Activated CD4-positive, alpha-beta T cell treated with anti-CD3 and anti-CD28 coated beads, Interleukin-2, Interleukin-4, amounts not matched to agents 100 ng/mL and 50 ng/mL, durations not matched to agents 16 hours and 8 hours (primary cell): ENCODE measurements at regions not wholly inside any gene's neighbourhood (a gene's known extent, or its start where the extent isn't known, plus 50 kb on each side); places are given as distances from the start of the nearest gene placed in this dataset.
"Not testable (repeated sequence)": the region's sequence is repeated elsewhere in the genome, so short reads cannot be mapped to it uniquely, and the experiment has no call there.

Experiments used
- DNase-seq: peaks from one replicate; pipeline ENCODE4 v3.0.0-alpha.2; 2020; ENCODE audit warnings: low spot score

DNA sequence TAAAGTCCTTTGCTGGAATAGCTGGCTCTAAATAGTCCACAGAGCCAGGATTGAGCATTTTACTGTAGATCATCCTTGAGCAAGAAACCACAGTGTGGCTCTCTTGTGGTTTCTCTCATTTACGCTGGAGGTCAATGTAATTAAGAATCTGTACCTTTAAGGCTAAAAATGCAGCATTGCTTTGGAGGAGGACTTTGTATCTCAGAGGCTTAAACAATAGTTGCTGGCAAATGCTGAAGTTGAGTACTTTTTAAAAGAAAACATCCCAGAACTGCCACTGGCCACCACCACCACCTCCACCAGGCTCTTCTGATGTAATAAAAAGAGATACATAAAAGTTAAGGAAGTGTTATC is 177.3 kb upstream of the ADAMTSL1 start:
- DNase-seq: no peak

DNA sequence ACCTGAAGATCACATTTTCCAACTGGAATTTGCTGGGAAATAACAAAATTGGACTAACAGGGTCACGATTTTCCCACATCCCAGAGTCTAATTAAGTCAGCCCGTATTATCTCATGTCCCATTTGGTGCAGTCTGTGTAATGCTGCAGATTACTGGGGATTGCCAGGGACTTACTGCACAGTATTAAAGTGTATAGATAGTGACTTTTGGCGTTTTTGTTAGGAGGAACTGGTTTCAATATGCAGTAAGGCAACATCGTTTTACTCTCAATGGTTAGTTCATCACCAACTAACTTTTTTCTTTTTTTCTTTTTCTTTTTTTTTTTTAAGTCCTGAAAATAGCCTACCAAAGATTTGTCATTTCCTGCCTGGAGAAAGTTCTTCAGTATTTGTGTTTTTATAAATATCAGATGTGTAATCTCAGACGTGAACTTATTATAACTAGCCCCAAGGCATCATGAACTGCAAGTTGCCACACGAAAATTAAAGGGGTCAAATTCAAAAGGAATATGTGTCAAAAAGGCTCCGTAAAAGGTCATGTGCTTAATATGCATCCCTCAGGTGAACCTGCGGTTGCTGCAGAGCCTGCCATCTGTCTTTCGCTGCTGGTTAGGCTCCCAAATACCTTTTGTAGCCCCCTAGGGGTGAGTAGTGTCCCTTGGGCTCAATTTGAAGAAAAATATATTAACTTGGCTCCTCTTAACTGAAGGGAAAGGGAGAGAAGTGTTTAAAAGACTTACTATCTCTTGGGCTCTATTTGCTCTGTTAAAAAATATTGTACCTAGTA is 176.7 kb upstream of the ADAMTSL1 start:
- no peak for DNase-seq

DNA sequence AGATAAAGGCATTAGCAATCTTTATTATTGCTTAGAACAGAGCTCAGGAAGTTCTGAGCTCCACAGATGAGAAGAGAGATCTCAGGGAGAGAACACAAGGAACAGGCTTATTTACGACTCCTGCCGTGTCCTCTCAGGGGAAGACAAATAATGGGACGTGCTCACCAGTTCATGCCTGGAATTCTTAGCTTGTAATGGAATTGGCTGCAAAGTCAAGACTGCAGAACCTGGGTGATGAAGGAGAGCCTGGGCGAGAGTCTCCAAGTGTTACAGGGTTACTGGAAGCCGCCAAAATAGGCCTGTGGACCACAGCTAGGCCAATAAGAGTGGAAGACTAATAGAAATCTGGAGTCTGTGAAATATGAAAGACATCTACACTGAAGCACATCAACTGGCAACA is 174.5 kb upstream of the ADAMTSL1 start:
- DNase-seq: no peak

DNA sequence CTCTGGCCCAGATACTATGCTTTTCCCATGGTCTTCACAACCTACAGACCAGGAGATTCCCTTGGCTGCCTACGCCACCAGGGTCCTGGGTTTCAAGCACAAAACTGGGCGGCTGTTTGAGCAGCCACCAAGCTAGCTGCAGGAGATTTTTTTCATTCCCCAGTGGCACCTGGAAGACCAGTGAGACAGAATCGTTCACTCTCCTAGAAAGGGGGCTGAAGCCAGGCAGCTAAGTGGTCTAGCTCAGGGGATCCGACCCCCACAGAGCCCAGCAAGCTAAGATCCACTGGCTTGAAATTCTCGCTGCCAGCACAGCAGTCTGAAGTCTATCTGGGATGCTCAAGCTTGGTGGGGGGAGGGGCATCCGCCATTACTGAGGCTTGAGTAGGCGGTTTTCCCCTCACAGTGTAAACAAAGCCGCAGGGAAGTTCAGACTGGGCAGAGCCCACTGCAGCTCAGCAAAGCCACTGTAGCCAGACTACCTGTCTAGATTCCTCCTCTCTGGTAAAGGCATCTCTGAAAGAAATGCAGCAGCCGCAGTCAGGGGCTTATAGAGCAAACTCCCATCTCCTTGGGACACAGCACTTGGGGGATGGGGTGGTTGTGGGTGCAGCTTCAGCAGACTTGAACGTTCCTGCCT is 168.7 kb upstream of the ADAMTSL1 start:
- not testable (repeated sequence) for DNase-seq

DNA sequence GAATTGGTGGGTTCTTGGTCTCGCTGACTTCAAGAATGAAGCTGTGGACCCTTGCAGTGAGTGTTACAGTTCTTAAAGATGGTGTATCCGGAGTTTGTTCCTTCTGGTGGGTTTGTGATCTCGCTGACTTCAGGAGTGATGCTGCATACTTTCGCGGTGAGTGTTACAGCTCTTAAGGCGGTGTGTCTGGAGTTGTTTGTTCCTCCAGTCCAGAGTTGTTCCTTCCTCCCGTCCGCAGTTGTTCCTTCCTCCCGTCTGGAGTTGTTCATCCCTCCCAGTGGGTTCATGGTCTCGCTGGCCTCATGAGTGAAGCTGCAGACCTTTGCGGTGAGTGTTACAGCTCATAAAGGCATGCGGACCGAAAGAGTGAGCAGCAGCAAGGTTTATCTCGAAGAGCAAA is 159.6 kb upstream of the ADAMTSL1 start:
- no peak for DNase-seq

DNA sequence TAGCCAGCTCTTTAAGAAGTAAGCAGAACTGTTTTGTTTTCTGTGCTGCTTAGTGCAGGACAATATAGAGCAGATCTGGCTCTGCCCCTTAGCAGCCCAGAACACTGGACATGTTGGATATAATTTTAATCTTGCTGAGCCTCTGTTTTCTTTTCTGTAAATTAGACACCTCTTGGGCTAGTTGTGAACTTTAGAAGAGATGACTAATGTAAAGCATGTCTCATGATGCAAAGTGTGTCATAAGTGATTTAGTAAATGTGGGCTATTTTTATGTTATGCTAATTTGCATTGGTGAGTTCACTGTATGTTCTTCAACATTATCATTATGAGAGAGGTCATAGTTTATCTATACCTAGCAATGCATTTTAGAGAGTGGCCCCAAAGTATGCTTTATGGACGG is 156.1 kb upstream of the ADAMTSL1 start:
- no peak for DNase-seq

DNA sequence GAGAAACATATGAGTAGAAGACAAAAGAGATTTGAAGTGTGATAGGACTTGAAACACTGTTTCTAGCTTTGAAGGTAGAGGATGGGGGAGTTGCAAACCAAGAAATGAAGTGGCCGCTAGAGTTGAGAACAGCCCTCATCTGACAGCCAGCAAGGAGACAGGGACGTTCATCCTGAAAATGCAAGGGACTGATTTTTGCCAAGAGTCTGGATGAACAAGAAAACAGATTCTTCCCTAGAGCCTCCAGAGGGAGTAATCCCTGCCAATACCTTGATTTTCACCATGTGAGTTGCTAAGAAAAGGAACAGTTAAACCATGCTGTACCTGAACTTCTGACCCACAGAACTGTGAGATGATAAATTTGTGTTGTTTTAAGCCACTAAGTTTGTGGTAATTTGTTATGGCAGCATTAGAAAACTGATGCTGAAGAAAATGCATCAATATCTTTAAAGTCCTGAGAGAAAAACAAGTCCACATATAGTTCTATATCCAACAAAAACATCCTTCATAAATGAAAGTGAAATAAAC is 154.0 kb upstream of the ADAMTSL1 start:
- DNase-seq: no peak

DNA sequence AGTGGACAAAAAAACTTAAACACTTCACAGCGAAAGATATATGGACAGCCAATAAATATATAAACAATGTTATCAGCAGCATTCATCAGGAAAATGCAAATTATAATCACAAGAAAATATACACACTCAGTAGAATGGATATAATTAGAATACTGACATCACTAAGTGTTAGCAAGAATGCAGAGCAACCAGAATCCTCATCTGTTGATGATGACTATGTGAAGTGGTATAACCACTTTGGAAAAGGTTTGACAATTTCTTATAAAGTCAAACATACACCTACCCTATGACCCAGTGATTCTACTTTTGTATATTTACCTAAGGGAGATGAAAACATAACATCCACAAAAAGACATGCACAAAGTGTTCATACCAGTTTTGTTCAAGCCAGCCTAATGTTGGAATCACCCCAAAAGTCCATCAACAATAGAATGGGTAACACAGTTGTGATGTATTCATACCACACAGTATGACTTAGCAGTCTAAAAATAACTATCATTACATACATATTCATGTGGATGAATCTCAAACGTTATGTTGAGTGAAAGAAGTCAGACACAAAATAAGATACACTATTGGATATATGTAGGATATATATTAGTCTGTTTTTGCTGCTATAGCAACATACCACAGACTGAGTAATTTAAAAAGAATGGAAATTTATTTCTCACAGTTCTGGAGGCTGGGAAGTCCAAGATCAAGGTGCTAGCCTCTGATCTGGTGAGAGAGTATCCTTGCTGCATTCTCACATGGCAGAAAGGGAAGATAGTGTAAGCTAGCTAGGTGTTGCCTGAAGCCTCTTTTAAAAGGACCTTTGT is 148.8 kb upstream of the ADAMTSL1 start:
- DNase-seq: no peak

DNA sequence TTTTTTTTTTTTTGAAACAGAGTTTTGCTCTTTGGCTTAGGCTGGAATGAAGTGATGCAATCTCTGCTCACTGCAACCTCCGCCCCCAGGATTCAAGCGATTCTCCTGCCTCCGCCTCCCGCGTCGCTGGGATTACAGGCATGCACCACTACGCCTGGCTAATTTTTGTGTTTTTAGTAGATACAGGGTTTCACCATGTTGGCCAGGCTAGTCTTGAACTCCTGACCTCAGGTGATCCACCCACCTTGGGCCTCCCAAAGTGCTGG is 148.3 kb upstream of the ADAMTSL1 start:
- not testable (repeated sequence) for DNase-seq

DNA sequence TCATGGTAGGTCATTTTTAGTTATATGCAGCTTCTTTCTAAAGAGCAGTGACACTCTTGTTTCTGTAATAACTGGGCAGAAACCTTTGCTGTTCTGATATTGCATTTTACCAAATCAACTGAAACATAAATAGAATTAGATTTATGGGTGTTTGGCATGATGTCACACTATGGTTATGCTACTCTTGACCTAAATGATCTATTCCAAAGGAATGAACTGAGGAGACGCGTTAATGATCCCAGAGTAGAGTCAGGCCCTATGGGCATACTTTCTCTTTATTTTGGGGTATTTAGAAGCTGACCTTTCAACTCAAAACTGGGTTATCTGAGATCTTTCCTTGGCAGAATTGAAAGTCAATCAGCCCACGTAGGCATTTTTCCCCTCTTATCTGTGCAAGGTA is 146.8 kb upstream of the ADAMTSL1 start:
- no peak for DNase-seq

DNA sequence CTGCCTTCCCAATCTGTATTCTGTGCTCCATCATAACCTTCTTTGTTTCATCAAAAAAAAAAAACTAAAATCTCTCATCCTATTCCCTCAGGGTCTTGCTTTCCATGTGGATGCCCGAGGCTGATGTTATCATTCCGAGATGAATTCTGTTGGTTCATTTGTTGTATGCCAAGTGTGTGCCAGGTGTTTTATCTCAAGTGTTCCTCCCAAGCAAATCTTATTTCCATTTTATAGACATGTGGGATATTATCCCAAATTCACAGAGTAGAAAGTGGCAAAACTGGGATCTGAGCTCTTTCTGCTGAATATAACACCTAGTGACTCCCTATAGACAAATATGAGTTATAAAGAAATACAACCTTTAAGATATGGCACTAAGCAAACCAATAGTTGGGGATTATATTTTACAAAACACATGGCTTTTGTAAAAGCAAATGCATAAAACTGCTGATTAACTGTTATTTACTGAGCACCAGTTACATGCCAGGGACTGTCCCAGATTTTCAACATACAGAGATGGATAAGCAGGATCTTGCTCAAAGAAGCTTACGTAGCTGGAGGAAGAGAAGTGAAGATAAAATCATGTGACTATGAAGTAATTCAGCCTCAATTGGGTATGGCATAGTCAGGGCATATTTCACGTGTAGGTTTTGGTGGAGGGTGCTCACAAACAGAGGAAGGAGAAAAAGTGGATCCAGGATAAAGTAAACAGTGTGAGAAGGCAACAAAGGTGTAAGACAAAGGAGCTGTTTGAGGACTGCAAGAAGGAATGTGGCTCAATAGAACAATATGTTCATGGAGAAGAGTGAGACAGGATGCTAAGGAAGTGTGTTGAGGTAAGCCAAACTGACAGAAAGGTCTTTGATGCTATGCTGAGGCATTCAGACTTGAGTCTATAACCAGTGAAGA is 143.3 kb upstream of the ADAMTSL1 start:
- DNase-seq: no peak

DNA sequence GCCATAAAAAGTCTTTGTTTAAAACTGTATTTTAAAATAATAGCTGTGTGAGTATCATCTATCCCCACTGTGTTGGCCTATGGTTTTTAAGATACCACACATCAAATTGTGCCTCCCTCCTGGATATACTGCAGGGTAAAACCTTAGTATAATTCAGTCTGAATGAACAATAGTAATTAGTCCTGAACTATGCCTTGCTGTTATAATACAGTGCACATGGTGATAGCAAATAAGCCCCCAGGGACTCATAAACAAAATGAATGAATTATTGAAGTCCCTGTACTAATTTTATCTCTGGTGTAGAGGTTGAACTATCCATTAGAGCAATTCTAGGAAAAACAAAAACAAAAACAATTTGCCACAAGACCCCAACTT is 142.7 kb upstream of the ADAMTSL1 start:
- DNase-seq: no peak

DNA sequence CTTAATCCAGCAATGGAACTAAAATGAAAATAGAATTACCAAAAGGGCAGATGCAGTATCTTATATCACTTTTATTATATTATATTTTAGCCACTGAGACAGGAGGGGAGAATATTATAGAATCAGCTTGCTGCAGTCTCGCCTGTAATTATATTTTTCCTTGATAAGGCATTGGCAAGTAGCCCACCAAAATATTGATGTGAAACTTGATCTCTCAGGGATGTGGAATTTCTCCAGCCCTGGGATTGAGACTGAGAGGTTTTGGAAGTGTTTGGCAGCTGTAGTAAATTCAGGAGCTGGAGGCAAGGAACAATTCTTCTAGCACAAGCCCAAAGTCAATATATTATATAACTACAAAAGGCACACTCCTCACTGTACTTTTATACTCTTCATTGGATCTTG is 142.1 kb upstream of the ADAMTSL1 start:
- no peak for DNase-seq

DNA sequence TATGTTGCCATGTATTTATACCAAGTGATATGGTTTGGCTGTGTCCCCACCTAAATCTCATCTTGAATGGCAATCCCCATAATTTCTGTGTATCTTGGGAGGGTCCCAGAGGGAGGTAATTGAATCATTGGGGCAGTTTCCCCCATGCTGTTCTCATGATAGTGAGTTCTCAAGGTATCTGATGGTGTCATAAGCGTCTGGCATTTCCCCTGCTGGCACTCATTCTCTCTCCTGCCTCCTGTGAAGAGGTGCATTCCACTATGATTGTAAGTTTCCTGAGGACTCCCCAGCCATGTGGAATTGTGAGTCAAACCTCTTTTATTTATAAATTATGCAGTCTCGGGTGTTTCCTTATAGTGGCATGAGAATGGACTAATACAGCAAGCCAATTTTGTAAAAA is 140.8 kb upstream of the ADAMTSL1 start:
- DNase-seq: no peak

DNA sequence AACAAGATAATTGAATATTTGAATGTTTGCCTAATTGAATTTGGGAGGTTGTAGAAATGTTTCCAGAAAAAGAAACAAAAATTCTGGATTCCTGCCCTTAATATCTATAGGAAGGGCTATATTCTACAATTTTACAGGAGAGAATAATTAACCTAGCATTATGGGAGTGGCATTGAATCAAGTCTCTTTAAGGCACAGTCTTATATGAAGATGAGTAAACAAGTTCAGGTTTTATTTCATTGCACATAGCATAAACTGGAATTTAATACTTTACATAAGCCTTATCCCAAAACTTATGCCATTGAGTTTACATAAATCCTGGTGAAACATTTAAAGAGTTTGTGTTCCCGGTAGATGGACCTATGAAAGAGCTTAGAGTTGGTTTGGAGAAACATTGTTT is 138.1 kb upstream of the ADAMTSL1 start:
- DNase-seq: no peak

DNA sequence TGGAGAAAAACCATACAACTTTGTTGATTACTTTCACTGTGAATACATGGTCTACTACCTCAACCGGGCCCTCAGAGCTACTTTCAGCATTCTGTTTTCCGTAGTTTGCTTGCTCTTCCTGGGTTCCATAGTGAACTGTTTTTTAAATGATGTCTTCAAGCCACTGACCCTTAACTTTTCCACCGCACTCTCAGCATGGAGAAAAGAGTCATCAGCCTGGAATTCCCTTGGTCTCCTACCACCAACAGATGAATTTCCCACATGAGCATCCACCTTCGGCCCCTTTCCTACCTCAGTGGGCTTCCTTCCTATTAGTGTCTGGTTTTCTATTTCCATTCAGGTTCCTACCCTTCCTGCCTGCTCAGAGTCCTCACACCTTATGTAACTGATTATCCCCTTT is 135.9 kb upstream of the ADAMTSL1 start:
- no peak for DNase-seq

DNA sequence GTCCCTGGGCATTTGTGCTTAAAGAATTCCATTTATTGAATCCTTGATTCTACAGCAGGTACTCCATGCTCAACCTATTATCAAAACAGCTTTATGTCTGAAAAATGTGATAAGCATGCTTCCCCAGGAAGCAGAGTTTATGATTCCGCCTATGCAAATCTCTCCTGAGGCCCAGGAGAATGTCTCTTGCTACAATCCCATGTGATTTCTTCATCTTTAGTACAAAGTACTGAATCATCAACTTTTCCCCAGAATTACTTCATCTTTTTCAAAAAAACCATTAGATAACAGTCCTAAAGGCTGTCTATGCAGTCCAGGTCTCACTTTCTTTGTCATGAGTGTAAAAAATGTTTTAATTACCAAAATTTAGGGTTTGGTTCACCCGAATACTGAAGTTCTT is 130.2 kb upstream of the ADAMTSL1 start:
- no peak for DNase-seq

DNA sequence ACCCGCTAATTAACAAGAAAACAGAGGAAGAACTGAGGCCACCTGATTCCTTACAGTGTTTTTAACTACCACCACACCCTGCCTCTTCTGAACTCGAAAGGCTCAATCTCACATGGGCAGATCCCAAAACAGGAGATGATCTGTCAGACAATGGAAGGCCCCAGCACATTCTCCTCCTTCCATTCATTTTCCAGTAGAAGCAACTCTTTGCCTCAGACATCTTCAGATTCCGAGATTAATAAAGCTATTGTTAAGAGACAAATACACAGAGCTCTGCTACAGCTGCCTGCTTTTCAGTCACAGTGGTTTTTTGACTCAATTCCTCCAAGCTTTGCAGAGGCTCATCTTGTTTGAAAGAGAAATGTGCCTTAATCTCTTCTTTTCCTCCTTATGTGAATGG is 127.2 kb upstream of the ADAMTSL1 start:
- DNase-seq: no peak

DNA sequence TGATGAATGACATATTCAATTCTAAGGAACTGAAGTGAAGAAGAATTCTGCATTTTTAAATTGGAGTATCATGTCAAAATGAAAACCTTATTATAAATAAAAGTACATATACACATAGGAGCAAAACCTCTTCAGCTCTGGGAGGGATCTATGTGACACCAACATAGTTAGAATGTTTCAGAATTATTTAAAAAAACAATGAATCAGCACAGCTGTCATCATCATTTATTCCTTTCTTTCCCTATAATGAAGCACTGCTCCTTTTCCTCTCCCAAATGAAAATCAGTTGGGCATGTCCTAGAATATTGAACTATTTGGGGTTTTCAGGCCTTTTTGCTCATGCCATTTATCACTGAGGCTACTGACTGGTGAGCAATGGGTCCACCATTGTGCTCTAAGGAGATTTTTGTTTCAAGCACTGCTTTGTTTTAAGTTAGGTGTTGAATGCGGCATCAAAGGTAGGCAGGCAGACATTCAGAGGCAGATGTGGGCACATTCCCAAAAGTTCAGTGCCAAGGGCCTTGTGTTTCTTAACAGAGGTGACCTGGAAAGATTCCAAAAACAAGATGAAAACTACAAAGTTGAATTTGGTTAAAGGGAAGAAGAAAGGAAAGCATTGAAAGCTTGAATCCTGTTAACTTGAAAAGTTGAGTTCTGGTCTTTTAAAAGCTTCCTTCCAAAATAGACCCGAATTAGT is 126.4 kb upstream of the ADAMTSL1 start:
- no peak for DNase-seq

DNA sequence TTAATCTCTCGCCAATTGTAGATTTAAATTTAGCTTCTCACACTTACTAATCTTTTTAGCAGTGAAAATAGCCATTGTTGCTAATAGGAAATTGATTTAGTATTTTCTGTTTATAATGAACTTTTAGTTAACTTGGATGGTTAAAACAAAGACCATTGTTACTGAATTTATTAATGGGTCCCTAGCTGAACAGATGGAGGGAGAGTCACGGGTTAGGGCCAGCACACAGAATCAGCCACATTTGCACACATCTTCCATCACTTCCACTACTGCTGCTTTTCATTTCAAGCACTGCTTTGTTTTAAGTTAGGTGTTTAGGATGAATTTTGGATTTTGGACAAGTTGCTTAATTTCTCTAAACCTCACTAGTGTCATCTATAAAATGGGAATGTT is 125.9 kb upstream of the ADAMTSL1 start:
- no peak for DNase-seq

DNA sequence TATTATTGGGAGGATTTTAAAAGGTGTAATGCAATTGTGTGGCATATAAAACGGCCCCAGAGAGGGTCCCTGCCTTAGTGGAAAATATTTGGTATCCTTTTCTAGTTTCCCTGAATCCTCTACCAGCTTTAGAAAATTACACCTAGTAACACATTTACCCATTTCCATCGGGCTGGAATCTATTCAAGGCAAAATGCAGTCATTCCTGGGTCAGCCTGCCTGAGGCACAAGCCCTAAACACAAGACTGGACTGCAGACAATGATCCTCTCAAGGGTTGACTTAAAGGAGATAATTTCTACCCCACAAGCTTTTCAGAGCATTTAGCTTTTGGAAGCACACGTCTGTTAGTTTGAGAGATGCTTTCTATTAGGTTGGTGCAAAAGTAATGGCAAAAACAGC is 124.4 kb upstream of the ADAMTSL1 start:
- DNase-seq: no peak

DNA sequence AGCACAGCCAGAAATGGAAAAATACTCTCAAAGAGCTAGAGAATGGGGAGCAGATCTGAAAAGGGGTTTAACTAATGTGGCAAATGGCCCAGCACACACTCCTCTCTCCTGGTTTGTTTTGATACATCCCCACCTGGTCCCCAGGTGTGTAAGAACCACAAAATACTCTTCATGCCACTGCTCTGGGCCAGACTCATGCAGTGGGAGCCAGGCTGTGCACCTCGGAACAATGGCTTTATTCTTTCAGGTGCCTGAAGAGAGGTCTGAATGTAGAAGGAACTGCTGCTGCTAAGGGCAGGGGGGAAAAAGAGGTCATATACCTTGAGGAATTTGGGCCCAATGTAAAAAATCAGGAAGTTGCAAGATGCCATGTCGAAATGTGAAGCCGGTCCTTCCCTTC is 123.9 kb upstream of the ADAMTSL1 start:
- DNase-seq: no peak
